ENCODE measurements at regions not wholly inside any gene's neighbourhood (a gene's known extent, or its start where the extent isn't known, plus 50 kb on each side); places are given as distances from the start of the nearest gene placed in this dataset.

GRCh38 chr11:33536178-33536577 lies 164.4 kb downstream of the C11orf91 start:
- TF ChIP-seq CTCF (conservative IDR thresholded peaks at IDR 0.05; ENCODE audit: low read depth, low read length): no peak
- no peak for TF ChIP-seq EZH2 (IDR thresholded peaks at IDR 0.05; ENCODE audit: borderline replicate concordance, low read depth, low read length, poor library complexity, severe bottlenecking)
- Histone ChIP-seq H3K4me1 (ENCODE audit: insufficient read depth, low read length, poor library complexity, severe bottlenecking) (no peaks in the 10 kb centered on the region), H3K4me3 (ENCODE audit: low read depth, low read length, poor library complexity, severe bottlenecking) (no peak overlapping the region), H3K27ac (ENCODE audit: low read depth, low read length, poor library complexity, severe bottlenecking) (no peak overlapping the region), H3K27me3 (replicated peaks; ENCODE audit: insufficient read depth, low read depth, low read length, poor library complexity) (peaks cover 29% of the 10 kb centered on the region), H3K9me3 (ENCODE audit: low read depth, low read length, poor library complexity, severe bottlenecking) (no peaks in the 10 kb centered on the region), H3K36me3 (ENCODE audit: insufficient read depth, low read length, poor library complexity, severe bottlenecking) (no peaks in the 10 kb centered on the region)
- POLR2A ChIA-PET (ENCODE audit: low non-redundant PET): no interaction called here
- no peak for DNase-seq (ENCODE audit: low spot score)
- CTCF ChIA-PET: no interaction called here
- BruUV-seq (replicated peaks): no TSS peak
- intact Hi-C loops (cut with micrococcal nuclease; ENCODE audit: unreplicated experiment): no loop called here

GRCh38 chr11:33534575-33534974 lies 166.1 kb downstream of the C11orf91 start:
- ChIA-PET POLR2A (ENCODE audit: low non-redundant PET) (no interaction called here), CTCF (no interaction called here)
- no peak for DNase-seq (ENCODE audit: low spot score)
- TF ChIP-seq EZH2 (IDR thresholded peaks at IDR 0.05; ENCODE audit: borderline replicate concordance, low read depth, low read length, poor library complexity, severe bottlenecking): no peak
- no peak for TF ChIP-seq CTCF (conservative IDR thresholded peaks at IDR 0.05; ENCODE audit: low read depth, low read length)
- Histone ChIP-seq H3K27me3 (replicated peaks; ENCODE audit: insufficient read depth, low read depth, low read length, poor library complexity) (peaks cover 16% of the 10 kb centered on the region), H3K4me3 (ENCODE audit: low read depth, low read length, poor library complexity, severe bottlenecking) (no peak overlapping the region), H3K4me1 (ENCODE audit: insufficient read depth, low read length, poor library complexity, severe bottlenecking) (no peaks in the 10 kb centered on the region), H3K9me3 (ENCODE audit: low read depth, low read length, poor library complexity, severe bottlenecking) (no peaks in the 10 kb centered on the region), H3K27ac (ENCODE audit: low read depth, low read length, poor library complexity, severe bottlenecking) (no peak overlapping the region), H3K36me3 (ENCODE audit: insufficient read depth, low read length, poor library complexity, severe bottlenecking) (no peaks in the 10 kb centered on the region)
- no TSS peak for BruUV-seq (replicated peaks)
- intact Hi-C loops (cut with micrococcal nuclease; ENCODE audit: unreplicated experiment): no loop called here

GRCh38 chr11:33533386-33534052 lies 167.1 kb downstream of the C11orf91 start:
- Histone ChIP-seq H3K4me3 (ENCODE audit: low read depth, low read length, poor library complexity, severe bottlenecking) (no peak overlapping the region), H3K27ac (ENCODE audit: low read depth, low read length, poor library complexity, severe bottlenecking) (no peak overlapping the region), H3K4me1 (ENCODE audit: insufficient read depth, low read length, poor library complexity, severe bottlenecking) (no peaks in the 10 kb centered on the region), H3K27me3 (replicated peaks; ENCODE audit: insufficient read depth, low read depth, low read length, poor library complexity) (peaks cover 7% of the 10 kb centered on the region), H3K36me3 (ENCODE audit: insufficient read depth, low read length, poor library complexity, severe bottlenecking) (no peaks in the 10 kb centered on the region), H3K9me3 (ENCODE audit: low read depth, low read length, poor library complexity, severe bottlenecking) (no peaks in the 10 kb centered on the region)
- no peak for DNase-seq (ENCODE audit: low spot score)
- POLR2A ChIA-PET (ENCODE audit: low non-redundant PET): interaction anchor here (0.7 kb wide), 1 partner anchor 135 kb away, joined by 4 read pairs; no protein-coding TSS in a partner anchor
- TF ChIP-seq EZH2 (IDR thresholded peaks at IDR 0.05; ENCODE audit: borderline replicate concordance, low read depth, low read length, poor library complexity, severe bottlenecking): no peak
- no TSS peak for BruUV-seq (replicated peaks)
- intact Hi-C loops (cut with micrococcal nuclease; ENCODE audit: unreplicated experiment): no loop called here
- CTCF ChIA-PET: no interaction called here

All from A673 (cell line).